Peyer's patch (tissue), 4 donors: ENCODE measurements at regions not wholly inside any gene's neighbourhood (a gene's known extent, or its start where the extent isn't known, plus 50 kb on each side); places are given as distances from the start of the nearest gene placed in this dataset.
"Not testable (repeated sequence)": the region's sequence is repeated elsewhere in the genome, so short reads cannot be mapped to it uniquely, and the experiment has no call there.

Experiments
- DNase-seq, 3 donors: peaks; one replicate each; pipeline ENCODE4 v3.0.0-alpha.2; 2017 to 2019
- H3K27ac ChIP-seq, 4 donors: fragments of 200-600 bp; sonication (generic); one replicate each; pipeline ENCODE4 v1.5.1; 2016 to 2019
- H3K27me3 ChIP-seq, 2 donors: fragments of 200-600 bp; sonication (generic); one replicate each; pipeline ENCODE4 v1.5.1; 2019
- H3K36me3 ChIP-seq, 3 donors: fragments of 200-600 bp; sonication (generic); one replicate each; pipeline ENCODE4 v1.5.1; 2016 to 2019
- H3K4me1 ChIP-seq, 4 donors: fragments of 200-600 bp; sonication (generic); one replicate each; pipeline ENCODE4 v1.5.1; 2016 to 2019
- H3K4me3 ChIP-seq, 4 donors: fragments of 200-600 bp; sonication (generic); 1 replicate in 3 of 4; 2 replicates in 1 of 4; pipeline ENCODE4 v1.5.1; 2016 to 2019; ENCODE audit warnings: mild to moderate bottlenecking in 1 of 4
- H3K9me3 ChIP-seq, 4 donors: fragments of 200-600 bp; sonication (generic); one replicate each; pipeline ENCODE4 v1.5.1; 2016 to 2019; ENCODE audit warnings: mild to moderate bottlenecking in 1 of 4
- CTCF ChIP-seq, 6 experiments: fragments of 450-650 bp in 4 of 6; fragments of 200-600 bp in 2 of 6; sonication (generic) in 1 of 6; IDR thresholded peaks; one replicate each; pipeline ENCODE4 v1.5.1; 2017 to 2019; ENCODE audit warnings: antibody characterized with exemption in 6 of 6, mild to moderate bottlenecking in 3 of 6, moderate library complexity in 1 of 6
- POLR2A ChIP-seq, 2 donors: fragments of 450-650 bp; IDR thresholded peaks; one replicate each; pipeline ENCODE4 v1.5.1; 2017; ENCODE audit warnings: antibody characterized with exemption in 2 of 2, mild to moderate bottlenecking in 2 of 2, moderate library complexity in 2 of 2

GRCh38 chr5:90050103-90050502 is 359.5 kb downstream of the CETN3 start:
- H3K36me3 ChIP-seq, result no peaks in the 10 kb centered on the region
- no peak overlapping the region for H3K4me3 ChIP-seq
- no peak for DNase-seq
- no peak overlapping the region for H3K27ac ChIP-seq
- H3K9me3 ChIP-seq, result no peaks in the 10 kb centered on the region
- TF ChIP-seq POLR2A (IDR thresholded peaks at IDR 0.05) (no peak), CTCF (IDR thresholded peaks at IDR 0.05) (no peak)
- no peaks in the 10 kb centered on the region for H3K4me1 ChIP-seq
- no peaks in the 10 kb centered on the region for H3K27me3 ChIP-seq

- TF ChIP-seq CTCF (IDR thresholded peaks at IDR 0.05), result no peak
- no peak for TF ChIP-seq POLR2A (IDR thresholded peaks at IDR 0.05)
- peaks cover 0 to 4% (median 0%) of the 10 kb centered on the region in 4 donors for H3K9me3 ChIP-seq
- H3K4me3 ChIP-seq, result no peak overlapping the region
- no peaks in the 10 kb centered on the region for H3K27me3 ChIP-seq
- no peaks in the 10 kb centered on the region for H3K36me3 ChIP-seq
- no peak for DNase-seq
- H3K27ac ChIP-seq, result no peak overlapping the region
- H3K4me1 ChIP-seq, result no peaks in the 10 kb centered on the region
These were observed 362.4 kb downstream of the CETN3 start for GRCh38 chr5:90047113-90047512.

- not testable (repeated sequence) for H3K27ac ChIP-seq, H3K4me1 ChIP-seq, H3K4me3 ChIP-seq, H3K36me3 ChIP-seq, H3K9me3 ChIP-seq, H3K27me3 ChIP-seq, DNase-seq
These were observed 369.5 kb downstream of the CETN3 start for GRCh38 chr5:90040082-90040481.

GRCh38 chr5:90037646-90038045 is 371.9 kb downstream of the CETN3 start:
- Histone ChIP-seq H3K9me3 (no peaks in the 10 kb centered on the region), H3K27ac (no peak overlapping the region), H3K4me3 (no peak overlapping the region), H3K36me3 (no peaks in the 10 kb centered on the region), H3K4me1 (no peaks in the 10 kb centered on the region), H3K27me3 (no peaks in the 10 kb centered on the region)
- TF ChIP-seq CTCF (IDR thresholded peaks at IDR 0.05) (no peak), POLR2A (IDR thresholded peaks at IDR 0.05) (no peak)
- no peak for DNase-seq

GRCh38 chr5:90022711-90023053 is 386.9 kb downstream of the CETN3 start:
- Histone ChIP-seq H3K36me3 (no peaks in the 10 kb centered on the region), H3K9me3 (no peaks in the 10 kb centered on the region), H3K27me3 (no peaks in the 10 kb centered on the region), H3K4me3 (no peak overlapping the region), H3K27ac (no peak overlapping the region), H3K4me1 (no peaks in the 10 kb centered on the region)
- no peak for DNase-seq
- TF ChIP-seq POLR2A (IDR thresholded peaks at IDR 0.05), result no peak
- no peak for TF ChIP-seq CTCF (IDR thresholded peaks at IDR 0.05)

GRCh38 chr5:90022002-90022710 is 387.4 kb downstream of the CETN3 start:
- H3K4me1 ChIP-seq, result no peaks in the 10 kb centered on the region
- DNase-seq, result no peak
- no peaks in the 10 kb centered on the region for H3K36me3 ChIP-seq
- H3K9me3 ChIP-seq, result no peaks in the 10 kb centered on the region
- no peaks in the 10 kb centered on the region for H3K27me3 ChIP-seq
- no peak overlapping the region for H3K4me3 ChIP-seq
- no peak overlapping the region for H3K27ac ChIP-seq
- TF ChIP-seq POLR2A (IDR thresholded peaks at IDR 0.05), result no peak
- no peak for TF ChIP-seq CTCF (IDR thresholded peaks at IDR 0.05)
